Upper lobe of right lung (tissue), 1 donor: ENCODE measurements at regions not wholly inside any gene's neighbourhood (a gene's known extent, or its start where the extent isn't known, plus 50 kb on each side); places are given as distances from the start of the nearest gene placed in this dataset.

Source experiments
- ATAC-seq: fragments of 200-7000 bp; cut with Tn5 transposase; one replicate; pipeline ENCODE4 v1.9.1; 2020; ENCODE audit warnings: mild to moderate bottlenecking, moderate library complexity
- DNase-seq: peaks from one replicate; pipeline ENCODE4 v3.0.0-alpha.2; 2020
- H3K27ac ChIP-seq: fragments of 200-600 bp; one replicate; pipeline ENCODE4 v1.8.0; 2022
- H3K27me3 ChIP-seq: fragments of 200-600 bp; one replicate; pipeline ENCODE4 v1.8.0; 2022; ENCODE audit warnings: mild to moderate bottlenecking
- H3K36me3 ChIP-seq: fragments of 200-600 bp; one replicate; pipeline ENCODE4 v1.8.0; 2022
- H3K4me1 ChIP-seq: fragments of 200-600 bp; one replicate; pipeline ENCODE4 v1.8.0; 2022
- H3K4me3 ChIP-seq: fragments of 200-600 bp; one replicate; pipeline ENCODE4 v1.8.0; 2022; ENCODE audit warnings: mild to moderate bottlenecking
- H3K9me3 ChIP-seq: fragments of 200-600 bp; one replicate; pipeline ENCODE4 v1.8.0; 2022
- intact Hi-C: fragments of 100-400 bp; cut with DNase I; formaldehyde crosslinking; loops from one replicate; pipeline ENCODE4 v1.11.0; 2022
- TF ChIP-seq, protein P1 (sequence below): fragments of 200-600 bp; IDR thresholded peaks from one replicate; pipeline ENCODE4 v1.8.0; 2022; ENCODE audit warnings: antibody characterized with exemption
- donor health status: DM: no; HTN: yes; CAD: no; lungs with severe emphysema.

DNA sequence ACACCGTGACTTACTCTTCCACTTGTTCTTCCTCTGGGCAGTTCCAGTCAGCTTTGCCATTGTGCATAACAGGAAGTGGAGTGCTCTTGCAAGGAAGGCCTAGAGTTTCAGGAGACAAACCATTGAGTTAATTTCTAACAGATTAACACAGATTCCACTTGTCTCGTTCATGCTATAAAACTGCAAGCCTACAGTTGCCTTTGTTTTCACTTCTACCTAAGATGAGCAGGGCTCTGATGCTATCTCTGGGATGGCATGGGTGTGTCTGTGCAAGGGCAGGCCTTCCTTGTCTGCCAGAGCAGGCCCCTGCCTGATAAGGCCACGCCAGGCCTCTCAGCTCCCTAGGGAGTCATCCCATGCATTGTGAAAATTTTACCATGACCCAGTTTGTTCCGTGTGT, 67.7 kb upstream of the PGRMC2 start:
- intact Hi-C loops: no loop called here
- ATAC-seq (no peak), DNase-seq (no peak)
- TF ChIP-seq, protein P1, sequence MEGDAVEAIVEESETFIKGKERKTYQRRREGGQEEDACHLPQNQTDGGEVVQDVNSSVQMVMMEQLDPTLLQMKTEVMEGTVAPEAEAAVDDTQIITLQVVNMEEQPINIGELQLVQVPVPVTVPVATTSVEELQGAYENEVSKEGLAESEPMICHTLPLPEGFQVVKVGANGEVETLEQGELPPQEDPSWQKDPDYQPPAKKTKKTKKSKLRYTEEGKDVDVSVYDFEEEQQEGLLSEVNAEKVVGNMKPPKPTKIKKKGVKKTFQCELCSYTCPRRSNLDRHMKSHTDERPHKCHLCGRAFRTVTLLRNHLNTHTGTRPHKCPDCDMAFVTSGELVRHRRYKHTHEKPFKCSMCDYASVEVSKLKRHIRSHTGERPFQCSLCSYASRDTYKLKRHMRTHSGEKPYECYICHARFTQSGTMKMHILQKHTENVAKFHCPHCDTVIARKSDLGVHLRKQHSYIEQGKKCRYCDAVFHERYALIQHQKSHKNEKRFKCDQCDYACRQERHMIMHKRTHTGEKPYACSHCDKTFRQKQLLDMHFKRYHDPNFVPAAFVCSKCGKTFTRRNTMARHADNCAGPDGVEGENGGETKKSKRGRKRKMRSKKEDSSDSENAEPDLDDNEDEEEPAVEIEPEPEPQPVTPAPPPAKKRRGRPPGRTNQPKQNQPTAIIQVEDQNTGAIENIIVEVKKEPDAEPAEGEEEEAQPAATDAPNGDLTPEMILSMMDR: no peak
- Histone ChIP-seq H3K27me3 (no peaks in the 10 kb centered on the region), H3K36me3 (no peaks in the 10 kb centered on the region), H3K4me1 (peaks cover 15% of the 10 kb centered on the region), H3K27ac (no peak overlapping the region), H3K4me3 (no peak overlapping the region), H3K9me3 (no peaks in the 10 kb centered on the region)

DNA sequence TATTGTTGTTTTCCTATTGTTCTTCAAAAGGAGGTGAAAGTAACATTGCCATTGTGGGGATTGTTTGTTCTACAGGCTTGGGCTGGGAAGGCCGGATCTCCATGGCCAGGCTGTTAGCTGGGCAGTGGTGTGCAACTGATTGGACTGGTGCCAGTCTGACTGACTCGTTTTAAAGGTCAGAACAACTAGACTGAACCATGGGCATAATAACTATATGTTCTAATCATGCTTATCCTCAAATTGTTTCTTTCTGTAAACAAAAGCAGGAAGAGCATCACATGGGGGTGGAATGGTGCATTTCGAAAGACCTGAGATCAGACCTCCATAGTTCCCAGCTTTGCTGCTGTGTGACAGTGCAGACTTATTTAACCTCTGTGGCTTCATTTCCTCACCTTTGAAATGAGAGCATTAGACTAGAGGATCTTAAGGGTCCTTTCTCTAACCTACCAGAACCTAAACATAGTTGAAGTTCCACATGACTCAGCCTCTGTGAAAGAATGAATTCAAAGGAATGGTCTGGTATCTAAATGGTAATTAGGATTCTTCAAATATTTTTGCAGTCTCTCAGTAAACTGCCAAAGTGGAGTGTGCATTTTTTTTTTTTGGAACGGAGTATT, 66.7 kb upstream of the PGRMC2 start:
- TF ChIP-seq, protein P1: no peak
- no peaks in the 10 kb centered on the region for H3K27me3 ChIP-seq
- H3K9me3 ChIP-seq: no peaks in the 10 kb centered on the region
- H3K27ac ChIP-seq: no peak overlapping the region
- ATAC-seq (peak; percentile 33), DNase-seq (no peak)
- no peaks in the 10 kb centered on the region for H3K36me3 ChIP-seq
- peaks cover 15% of the 10 kb centered on the region for H3K4me1 ChIP-seq
- intact Hi-C loops: no loop called here
- H3K4me3 ChIP-seq: no peak overlapping the region

DNA sequence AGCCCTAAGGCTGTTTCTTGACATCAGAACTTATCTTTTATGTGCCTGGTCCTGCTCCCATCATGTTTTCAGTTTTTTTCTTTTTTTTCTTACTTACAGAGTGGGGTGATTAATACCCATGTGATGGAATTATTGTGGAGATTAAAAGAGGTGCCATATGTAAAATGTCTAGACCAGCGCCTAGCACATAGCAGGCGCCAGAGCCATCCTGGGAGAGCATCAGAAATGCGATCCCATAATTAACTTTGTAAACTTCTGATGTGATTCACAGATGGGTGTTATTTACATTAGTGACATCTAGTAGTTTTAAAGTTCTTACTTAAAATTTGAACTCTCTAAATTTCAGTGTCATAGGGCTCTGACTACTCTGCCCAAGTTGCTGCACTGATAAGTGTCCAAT, 66.2 kb upstream of the PGRMC2 start:
- H3K9me3 ChIP-seq: no peaks in the 10 kb centered on the region
- no peak overlapping the region for H3K4me3 ChIP-seq
- no peak for DNase-seq
- H3K36me3 ChIP-seq: no peaks in the 10 kb centered on the region
- no peaks in the 10 kb centered on the region for H3K27me3 ChIP-seq
- H3K27ac ChIP-seq: no peak overlapping the region
- no peak for ATAC-seq
- intact Hi-C loops: no loop called here
- TF ChIP-seq, protein P1: no peak
- peaks cover 15% of the 10 kb centered on the region for H3K4me1 ChIP-seq

DNA sequence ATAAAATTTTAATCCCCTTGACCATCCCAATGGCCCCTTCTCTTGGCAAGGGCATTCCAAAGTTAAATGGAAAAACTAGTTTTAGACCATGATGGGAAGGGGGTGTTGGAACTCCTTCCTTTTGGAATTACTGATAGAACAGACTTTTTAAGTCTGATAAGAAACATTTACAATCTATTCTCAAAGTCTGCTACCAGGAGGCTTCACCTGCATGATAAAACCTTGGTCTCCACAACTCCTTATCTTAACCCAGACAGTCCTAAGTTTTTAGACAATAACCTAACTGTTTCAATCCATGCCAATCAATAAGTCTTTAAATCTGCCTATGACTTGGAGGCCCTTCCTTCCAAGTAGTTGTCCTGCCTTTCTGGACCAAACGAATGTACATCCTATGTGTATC, 63.9 kb upstream of the PGRMC2 start:
- Histone ChIP-seq H3K27me3 (no peaks in the 10 kb centered on the region), H3K4me3 (no peak overlapping the region), H3K27ac (no peak overlapping the region), H3K36me3 (no peaks in the 10 kb centered on the region), H3K9me3 (no peaks in the 10 kb centered on the region), H3K4me1 (peaks cover 11% of the 10 kb centered on the region)
- no peak for ATAC-seq
- intact Hi-C loops: no loop called here
- no peak for DNase-seq
- TF ChIP-seq, protein P1: no peak

DNA sequence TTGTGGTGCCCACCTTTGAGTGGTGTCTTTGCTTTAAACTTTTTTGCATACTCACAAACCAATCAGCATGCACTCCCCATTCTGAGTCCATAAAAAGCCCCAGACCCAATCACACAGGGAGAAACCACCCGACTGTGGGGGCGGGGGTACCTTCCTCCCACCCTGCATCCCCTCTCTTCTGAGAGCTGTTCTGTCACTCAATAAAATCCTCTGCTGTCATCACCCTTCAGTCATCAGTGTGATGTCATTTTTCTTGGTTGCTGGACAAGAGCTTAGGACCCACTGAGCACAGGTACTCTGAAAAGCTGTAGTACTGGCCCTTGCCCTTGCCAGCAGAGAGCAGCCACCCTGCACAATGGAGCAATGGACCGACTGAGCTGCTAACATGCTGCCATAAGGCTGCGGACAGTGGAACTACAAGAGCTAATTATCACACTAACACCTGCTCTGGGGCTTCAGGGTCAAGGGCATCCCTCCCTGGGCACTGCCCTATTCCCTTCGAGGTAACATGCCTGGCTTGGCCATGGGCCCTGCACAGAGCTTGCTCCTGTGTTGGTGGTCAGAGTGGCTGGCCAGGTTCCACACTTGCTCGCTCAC, 62.9 kb upstream of the PGRMC2 start:
- ATAC-seq: peak; percentile 21
- TF ChIP-seq, protein P1: no peak
- intact Hi-C loops: no loop called here
- Histone ChIP-seq H3K36me3 (no peaks in the 10 kb centered on the region), H3K27ac (no peak overlapping the region), H3K4me3 (no peak overlapping the region), H3K27me3 (no peaks in the 10 kb centered on the region), H3K9me3 (no peaks in the 10 kb centered on the region), H3K4me1 (peaks cover 11% of the 10 kb centered on the region)
- DNase-seq: no peak
